ENCODE measurements at regions not wholly inside any gene's neighbourhood (a gene's known extent, or its start where the extent isn't known, plus 50 kb on each side); places are given as distances from the start of the nearest gene placed in this dataset.
A peak's percentile ranks its signal among the peaks of the same experiment; 100 is the strongest.

DNA sequence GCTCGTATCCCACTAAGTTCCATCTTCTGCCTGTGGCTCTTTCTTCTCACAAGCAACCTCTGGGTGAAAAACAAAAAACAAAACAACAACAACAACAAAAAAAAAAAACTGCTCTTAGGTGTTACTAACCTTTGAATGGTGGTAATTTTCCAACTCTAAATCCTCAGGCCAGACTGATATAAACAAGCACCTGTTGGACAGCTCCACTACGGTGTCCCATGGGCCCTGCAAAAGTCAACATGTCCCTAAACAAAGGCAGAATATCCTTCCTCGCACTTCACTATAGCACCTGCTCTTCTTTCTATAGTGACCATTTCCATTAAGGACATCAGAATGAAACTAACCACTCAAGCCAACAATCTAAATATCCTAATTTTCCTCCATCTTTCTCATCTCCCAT is 54.6 kb upstream of the PARM1 start:
- Histone ChIP-seq H3K4me3 (ENCODE audit: low read length) (no peak overlapping the region), H3K36me3 (ENCODE audit: control insufficient read depth, insufficient read depth, low read length, severe bottlenecking) (no peaks in the 10 kb centered on the region), H3K9me3 (ENCODE audit: control insufficient read depth, low read length) (no peaks in the 10 kb centered on the region), H3K9ac (ENCODE audit: low read length) (no peak overlapping the region), H3K4me1 (ENCODE audit: control insufficient read depth, insufficient read depth, low read length) (peaks cover 13% of the 10 kb centered on the region), H3K27me3 (replicated peaks; ENCODE audit: control insufficient read depth, insufficient read depth, low read length) (peaks cover 7% of the 10 kb centered on the region)
- no peak for DNase-seq (ENCODE audit: low read depth)

DNA sequence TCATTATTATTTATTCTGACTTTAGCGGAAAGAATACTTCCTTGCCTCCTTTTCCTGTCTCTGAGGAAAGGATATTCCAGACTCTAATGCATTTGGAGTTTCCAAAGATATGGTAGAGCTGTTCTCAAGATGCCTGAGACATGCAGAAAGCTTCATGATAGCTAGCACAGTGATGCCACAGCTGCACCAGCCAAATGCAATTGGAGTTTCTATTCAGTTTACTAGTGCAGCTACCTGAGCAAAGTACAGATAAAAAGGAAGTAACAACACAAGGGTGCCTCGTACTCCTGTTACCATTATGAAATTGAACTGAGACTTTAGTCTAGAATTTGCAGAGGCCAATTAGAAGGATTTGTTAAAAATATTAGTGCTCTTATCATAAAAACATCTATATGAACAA is 57.5 kb upstream of the PARM1 start:
- Histone ChIP-seq H3K9me3 (ENCODE audit: control insufficient read depth, low read length) (no peaks in the 10 kb centered on the region), H3K9ac (ENCODE audit: low read length) (no peak overlapping the region), H3K4me1 (ENCODE audit: control insufficient read depth, insufficient read depth, low read length) (peaks cover 15% of the 10 kb centered on the region), H3K4me3 (ENCODE audit: low read length) (no peak overlapping the region), H3K36me3 (ENCODE audit: control insufficient read depth, insufficient read depth, low read length, severe bottlenecking) (no peaks in the 10 kb centered on the region), H3K27me3 (replicated peaks; ENCODE audit: control insufficient read depth, insufficient read depth, low read length) (no peaks in the 10 kb centered on the region)
- DNase-seq (ENCODE audit: low read depth) = no peak

DNA sequence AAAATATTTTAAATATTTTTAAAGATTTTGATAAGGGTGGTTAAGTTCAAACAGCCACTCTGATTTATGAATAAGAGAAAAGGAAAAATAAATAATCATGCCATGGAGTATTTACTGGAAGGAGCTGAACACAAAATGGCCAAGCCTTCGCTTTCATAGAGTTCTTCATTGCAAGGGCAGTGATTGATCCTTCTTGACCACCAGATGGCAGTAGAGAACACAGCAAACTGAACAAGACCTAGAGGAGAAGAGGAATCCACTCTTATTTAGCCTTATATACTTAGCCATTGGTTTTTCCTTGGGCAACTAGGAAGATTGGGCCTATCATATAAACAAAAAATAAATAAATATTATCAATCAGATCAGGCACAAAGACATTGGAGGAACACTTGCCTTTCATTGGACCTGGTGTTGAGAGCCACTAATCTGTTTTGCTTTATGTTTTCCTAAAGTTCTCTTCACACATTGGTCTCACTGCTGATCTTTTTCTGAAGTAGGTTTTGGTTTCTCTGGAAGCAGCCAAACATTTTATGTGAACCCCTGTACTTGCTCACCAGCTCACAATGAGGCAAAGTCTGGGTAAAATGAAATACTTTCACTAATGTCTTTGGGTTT is 58.1 kb upstream of the PARM1 start:
- Histone ChIP-seq H3K4me3 (ENCODE audit: low read length) (no peak overlapping the region), H3K36me3 (ENCODE audit: control insufficient read depth, insufficient read depth, low read length, severe bottlenecking) (no peaks in the 10 kb centered on the region), H3K9me3 (ENCODE audit: control insufficient read depth, low read length) (no peaks in the 10 kb centered on the region), H3K27me3 (replicated peaks; ENCODE audit: control insufficient read depth, insufficient read depth, low read length) (no peaks in the 10 kb centered on the region), H3K4me1 (ENCODE audit: control insufficient read depth, insufficient read depth, low read length) (peaks cover 15% of the 10 kb centered on the region), H3K9ac (ENCODE audit: low read length) (no peak overlapping the region)
- peak; percentile 91 for DNase-seq (ENCODE audit: low read depth)

DNA sequence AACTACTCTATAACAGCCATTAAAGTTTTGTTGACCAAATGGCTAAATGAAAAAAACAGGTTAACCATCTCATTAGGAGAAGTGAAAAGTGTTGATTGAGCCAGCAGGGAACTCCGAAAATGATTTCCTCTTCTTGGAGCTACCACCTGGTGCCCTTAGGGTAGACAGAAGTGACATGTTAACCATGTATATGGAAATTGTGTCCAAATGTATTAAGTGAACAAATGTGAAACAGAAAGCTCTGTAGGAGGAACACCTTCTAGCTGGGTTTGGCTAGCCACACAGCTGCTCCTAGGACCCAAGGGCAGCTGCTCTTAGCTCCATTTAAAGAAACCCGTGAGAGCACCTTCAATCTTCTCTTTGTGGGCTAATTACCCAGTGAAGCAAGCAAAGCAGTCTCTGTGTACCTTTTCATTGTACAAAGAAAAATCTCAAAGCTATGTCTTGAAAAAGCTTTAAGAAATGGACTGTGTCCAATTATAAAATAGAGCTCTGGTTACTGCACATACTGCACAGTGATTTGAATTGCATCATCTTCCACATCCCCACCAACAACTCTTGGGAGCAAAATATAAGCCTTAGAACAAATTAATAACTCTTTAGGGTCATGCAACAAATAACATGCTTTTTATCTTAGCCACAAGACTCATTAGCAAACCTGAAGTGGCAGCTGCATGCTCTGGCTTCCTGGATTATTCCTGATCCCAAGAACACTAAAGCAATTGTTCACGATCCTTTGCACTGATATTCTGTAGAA is 59.2 kb upstream of the PARM1 start:
- no peak overlapping the region for H3K4me3 ChIP-seq (ENCODE audit: low read length)
- H3K4me1 ChIP-seq (ENCODE audit: control insufficient read depth, insufficient read depth, low read length) = peaks cover 15% of the 10 kb centered on the region
- H3K9me3 ChIP-seq (ENCODE audit: control insufficient read depth, low read length) = no peaks in the 10 kb centered on the region
- no peaks in the 10 kb centered on the region for H3K27me3 ChIP-seq (replicated peaks; ENCODE audit: control insufficient read depth, insufficient read depth, low read length)
- H3K36me3 ChIP-seq (ENCODE audit: control insufficient read depth, insufficient read depth, low read length, severe bottlenecking) = no peaks in the 10 kb centered on the region
- no peak overlapping the region for H3K9ac ChIP-seq (ENCODE audit: low read length)
- DNase-seq (ENCODE audit: low read depth) = peak; percentile 47

DNA sequence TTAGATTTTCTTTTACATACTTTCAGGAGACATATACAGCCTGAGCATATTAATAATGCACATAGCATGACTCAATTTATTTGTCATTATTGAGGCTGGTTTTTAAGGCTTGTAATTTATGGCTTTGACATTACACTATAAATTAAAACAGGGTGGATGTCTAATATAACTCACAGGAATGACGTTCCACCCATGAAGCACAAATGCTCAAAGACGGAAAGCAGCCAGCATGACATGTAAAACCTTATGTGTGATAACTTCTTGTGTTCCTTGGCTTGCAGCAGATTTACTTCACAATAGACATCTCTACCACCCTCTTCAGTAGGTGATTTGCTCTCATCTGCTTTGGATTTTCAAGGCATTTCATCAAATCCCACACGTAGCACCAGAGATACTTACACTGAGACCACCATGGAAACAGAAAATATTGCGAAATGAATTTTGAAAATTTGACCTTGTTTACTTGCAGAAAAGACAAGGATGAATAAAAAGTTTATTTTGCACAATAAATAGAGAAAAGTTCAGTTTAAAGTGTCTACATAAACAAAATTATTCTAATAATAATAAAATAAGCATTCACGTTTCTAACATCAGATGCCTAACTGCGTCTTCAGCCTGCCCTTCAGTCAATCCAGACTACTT is 64.7 kb upstream of the BTC start:
- peaks cover 8% of the 10 kb centered on the region for H3K27me3 ChIP-seq (replicated peaks; ENCODE audit: control insufficient read depth, insufficient read depth, low read length)
- H3K4me3 ChIP-seq (ENCODE audit: low read length) = no peak overlapping the region
- H3K9me3 ChIP-seq (ENCODE audit: control insufficient read depth, low read length) = peaks cover 6% of the 10 kb centered on the region
- H3K9ac ChIP-seq (ENCODE audit: low read length) = no peak overlapping the region
- no peaks in the 10 kb centered on the region for H3K36me3 ChIP-seq (ENCODE audit: control insufficient read depth, insufficient read depth, low read length, severe bottlenecking)
- DNase-seq (ENCODE audit: low read depth) = no peak
- no peaks in the 10 kb centered on the region for H3K4me1 ChIP-seq (ENCODE audit: control insufficient read depth, insufficient read depth, low read length)

DNA sequence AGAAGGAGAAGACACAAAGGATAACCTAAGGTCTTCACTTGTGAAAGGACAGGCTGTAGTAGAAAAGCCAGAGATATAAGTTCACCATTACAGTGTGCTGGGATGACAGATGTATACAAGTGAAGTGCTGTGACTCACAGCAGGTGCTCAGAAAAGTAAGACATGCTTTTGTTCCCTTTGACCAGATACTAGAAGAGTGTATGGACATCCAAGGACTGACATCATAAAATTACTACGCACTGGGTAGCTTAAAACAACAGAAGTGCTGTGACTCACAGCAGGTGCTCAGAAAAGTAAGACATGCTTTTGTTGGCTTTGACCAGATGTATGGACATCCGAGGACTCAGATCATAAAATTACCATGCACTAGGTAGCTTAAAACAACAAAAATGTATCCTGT is 61.6 kb upstream of the BTC start:
- Histone ChIP-seq H3K27me3 (replicated peaks; ENCODE audit: control insufficient read depth, insufficient read depth, low read length) (peaks cover 8% of the 10 kb centered on the region), H3K36me3 (ENCODE audit: control insufficient read depth, insufficient read depth, low read length, severe bottlenecking) (no peaks in the 10 kb centered on the region), H3K4me1 (ENCODE audit: control insufficient read depth, insufficient read depth, low read length) (no peaks in the 10 kb centered on the region), H3K4me3 (ENCODE audit: low read length) (no peak overlapping the region), H3K9ac (ENCODE audit: low read length) (no peak overlapping the region), H3K9me3 (ENCODE audit: control insufficient read depth, low read length) (peaks cover 4% of the 10 kb centered on the region)
- no peak for DNase-seq (ENCODE audit: low read depth)

DNA sequence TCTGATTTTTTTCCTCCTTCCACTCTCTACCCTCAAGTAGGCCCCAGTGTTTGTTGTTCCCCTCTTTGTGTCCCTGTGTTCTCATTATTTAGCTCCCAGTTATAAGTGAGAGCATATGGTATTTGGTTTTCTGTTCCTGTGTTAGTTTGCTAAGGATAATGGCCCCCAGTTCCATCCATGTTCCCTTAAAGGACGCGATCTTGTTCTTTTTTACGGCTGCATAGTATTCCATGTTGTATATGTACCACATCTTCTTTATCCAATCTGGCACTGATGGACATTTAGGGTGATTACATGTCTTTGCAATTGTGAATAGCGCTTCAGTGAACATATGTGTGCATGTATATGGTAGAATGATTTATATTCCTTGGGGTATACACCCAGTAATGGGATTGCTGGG is 54.5 kb upstream of the BTC start:
- Histone ChIP-seq H3K9ac (ENCODE audit: low read length) (no peak overlapping the region), H3K4me3 (ENCODE audit: low read length) (no peak overlapping the region), H3K36me3 (ENCODE audit: control insufficient read depth, insufficient read depth, low read length, severe bottlenecking) (no peaks in the 10 kb centered on the region), H3K27me3 (replicated peaks; ENCODE audit: control insufficient read depth, insufficient read depth, low read length) (peaks cover 12% of the 10 kb centered on the region), H3K4me1 (ENCODE audit: control insufficient read depth, insufficient read depth, low read length) (no peaks in the 10 kb centered on the region), H3K9me3 (ENCODE audit: control insufficient read depth, low read length) (peaks cover 11% of the 10 kb centered on the region)
- no peak for DNase-seq (ENCODE audit: low read depth)

DNA sequence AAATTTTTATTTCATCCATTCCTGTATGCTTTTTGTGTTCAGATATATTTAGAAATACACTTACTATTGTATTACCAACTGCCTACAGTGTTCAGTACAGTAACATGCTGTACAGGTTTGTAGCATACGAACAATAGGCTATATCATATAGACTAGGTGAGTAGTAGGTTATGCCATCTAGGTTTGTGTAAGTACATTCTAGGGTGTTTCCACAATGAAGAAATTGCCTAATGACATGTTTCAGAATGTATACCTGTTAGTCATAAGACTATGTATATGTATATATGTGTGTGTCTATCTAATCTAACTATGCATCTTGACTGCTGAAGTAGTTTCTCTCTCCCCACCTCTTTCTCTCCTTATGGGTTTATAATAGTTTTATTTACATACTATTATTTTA is 51.5 kb upstream of the BTC start:
- Histone ChIP-seq H3K9ac (ENCODE audit: low read length) (no peak overlapping the region), H3K27me3 (replicated peaks; ENCODE audit: control insufficient read depth, insufficient read depth, low read length) (peaks cover 12% of the 10 kb centered on the region), H3K4me1 (ENCODE audit: control insufficient read depth, insufficient read depth, low read length) (no peaks in the 10 kb centered on the region), H3K4me3 (ENCODE audit: low read length) (no peak overlapping the region), H3K9me3 (ENCODE audit: control insufficient read depth, low read length) (peaks cover 6% of the 10 kb centered on the region), H3K36me3 (ENCODE audit: control insufficient read depth, insufficient read depth, low read length, severe bottlenecking) (no peaks in the 10 kb centered on the region)
- no peak for DNase-seq (ENCODE audit: low read depth)

Data from adipocyte (in vitro differentiated cells).